AG09319 (cell line): ENCODE measurements at regions not wholly inside any gene's neighbourhood (a gene's known extent, or its start where the extent isn't known, plus 50 kb on each side); places are given as distances from the start of the nearest gene placed in this dataset.

Source experiments
- DNase-seq: peaks from one replicate; pipeline ENCODE4 v3.0.0-alpha.2; 2010; ENCODE audit warnings: low read depth; ENCODE audit errors: extremely low read depth
- TF ChIP-seq, protein P1 (sequence below): IDR thresholded peaks from 2 replicates; pipeline ENCODE4 v1.5.1; 2011; ENCODE audit warnings: low read depth, mild to moderate bottlenecking, inconsistent platforms, low read length, moderate library complexity

DNA sequence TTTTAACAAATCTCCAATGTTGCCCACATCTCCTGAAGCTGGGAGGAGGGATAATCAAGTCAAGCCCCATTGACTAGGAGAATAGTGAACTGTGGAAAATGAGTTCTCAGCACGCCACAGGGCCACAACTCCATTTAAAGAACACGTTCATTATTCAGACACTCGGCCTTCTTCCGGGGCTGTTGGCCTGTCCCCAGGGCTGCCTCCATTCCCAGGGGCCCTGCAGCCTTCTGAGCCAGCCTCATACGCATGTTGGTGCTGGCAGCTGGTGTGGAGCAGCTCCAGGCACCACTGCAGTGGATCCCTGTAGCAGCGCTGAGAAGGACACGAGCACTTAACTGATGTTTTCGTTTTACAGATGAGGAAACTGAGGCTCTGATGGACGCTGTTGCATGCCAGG is 87.5 kb upstream of the RCN1 start:
- TF ChIP-seq, protein P1, sequence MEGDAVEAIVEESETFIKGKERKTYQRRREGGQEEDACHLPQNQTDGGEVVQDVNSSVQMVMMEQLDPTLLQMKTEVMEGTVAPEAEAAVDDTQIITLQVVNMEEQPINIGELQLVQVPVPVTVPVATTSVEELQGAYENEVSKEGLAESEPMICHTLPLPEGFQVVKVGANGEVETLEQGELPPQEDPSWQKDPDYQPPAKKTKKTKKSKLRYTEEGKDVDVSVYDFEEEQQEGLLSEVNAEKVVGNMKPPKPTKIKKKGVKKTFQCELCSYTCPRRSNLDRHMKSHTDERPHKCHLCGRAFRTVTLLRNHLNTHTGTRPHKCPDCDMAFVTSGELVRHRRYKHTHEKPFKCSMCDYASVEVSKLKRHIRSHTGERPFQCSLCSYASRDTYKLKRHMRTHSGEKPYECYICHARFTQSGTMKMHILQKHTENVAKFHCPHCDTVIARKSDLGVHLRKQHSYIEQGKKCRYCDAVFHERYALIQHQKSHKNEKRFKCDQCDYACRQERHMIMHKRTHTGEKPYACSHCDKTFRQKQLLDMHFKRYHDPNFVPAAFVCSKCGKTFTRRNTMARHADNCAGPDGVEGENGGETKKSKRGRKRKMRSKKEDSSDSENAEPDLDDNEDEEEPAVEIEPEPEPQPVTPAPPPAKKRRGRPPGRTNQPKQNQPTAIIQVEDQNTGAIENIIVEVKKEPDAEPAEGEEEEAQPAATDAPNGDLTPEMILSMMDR, result no peak
- DNase-seq, result no peak

DNA sequence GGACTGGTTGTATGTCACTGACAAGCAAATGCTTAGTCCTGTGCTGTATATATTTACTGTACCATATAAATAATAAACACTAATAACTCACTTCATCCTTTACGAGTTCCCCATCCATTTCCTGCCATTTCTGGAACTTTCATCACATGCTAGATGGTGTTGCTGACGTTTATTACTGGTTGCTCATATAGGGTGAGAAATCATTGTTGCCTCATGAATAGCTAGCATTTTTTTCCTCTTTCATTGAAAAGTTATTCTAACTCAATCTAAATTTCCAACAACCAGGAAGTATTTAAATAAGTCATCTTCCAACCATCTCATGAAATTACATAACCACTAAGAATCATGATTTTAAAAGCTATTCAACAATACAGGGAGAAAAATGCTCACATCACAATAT is 88.6 kb upstream of the RCN1 start:
- DNase-seq, result no peak
- TF ChIP-seq, protein P1, result no peak

DNA sequence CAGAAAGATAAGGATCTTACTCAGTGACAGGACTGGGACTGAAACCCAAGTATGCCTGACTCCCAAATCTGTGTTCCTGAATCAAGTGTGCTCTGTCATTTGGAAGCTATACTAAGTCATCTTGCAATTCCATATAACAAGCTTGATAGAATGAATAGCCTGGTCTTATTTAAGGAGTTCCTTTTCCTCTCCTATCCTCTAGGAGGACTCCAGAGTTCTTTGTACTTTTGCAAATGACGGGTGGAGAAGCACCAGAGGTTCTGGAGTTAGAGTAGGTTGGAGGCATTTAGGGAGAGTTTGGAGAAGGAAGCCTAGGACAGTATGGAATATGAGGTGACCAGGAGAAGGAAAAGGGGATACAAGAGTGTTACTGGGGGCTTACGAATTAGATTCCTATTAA is 92.9 kb upstream of the RCN1 start:
- no peak for DNase-seq
- TF ChIP-seq, protein P1, result no peak

DNA sequence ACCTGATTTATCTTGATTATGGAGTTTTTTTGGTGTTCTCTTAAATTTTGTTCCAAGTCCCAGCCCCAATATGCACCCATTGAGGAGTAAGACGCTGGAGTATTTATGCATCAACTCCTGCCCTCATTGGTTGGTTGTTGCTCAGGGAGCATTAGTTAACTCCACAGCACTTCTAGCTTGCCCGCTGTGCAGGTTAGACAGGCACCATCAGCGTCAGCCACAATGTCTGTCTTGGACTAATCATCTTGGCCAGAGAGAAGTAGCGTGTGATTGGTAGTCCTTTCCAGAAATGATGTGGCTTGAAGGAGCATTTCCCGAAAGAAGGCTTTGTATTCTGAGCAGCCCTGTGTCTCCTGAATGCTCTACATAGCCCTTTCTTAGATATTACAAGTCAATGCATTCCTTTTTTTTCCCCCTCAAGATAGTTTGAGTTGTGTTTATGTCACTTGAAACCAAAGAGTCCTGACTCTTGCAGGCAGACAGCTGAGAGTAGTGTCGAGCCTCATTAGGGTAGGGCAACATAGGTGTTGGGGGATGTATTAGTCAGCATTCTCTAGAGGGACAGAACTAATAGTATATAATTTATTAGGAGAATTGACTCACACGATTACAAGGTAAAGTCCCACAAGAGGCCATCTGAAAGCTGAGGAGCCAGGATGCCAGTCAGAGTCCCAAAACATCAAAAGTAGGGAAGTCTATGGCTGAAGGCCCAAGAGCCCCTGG is 94.6 kb upstream of the RCN1 start:
- TF ChIP-seq, protein P1, result no peak
- DNase-seq, result no peak

DNA sequence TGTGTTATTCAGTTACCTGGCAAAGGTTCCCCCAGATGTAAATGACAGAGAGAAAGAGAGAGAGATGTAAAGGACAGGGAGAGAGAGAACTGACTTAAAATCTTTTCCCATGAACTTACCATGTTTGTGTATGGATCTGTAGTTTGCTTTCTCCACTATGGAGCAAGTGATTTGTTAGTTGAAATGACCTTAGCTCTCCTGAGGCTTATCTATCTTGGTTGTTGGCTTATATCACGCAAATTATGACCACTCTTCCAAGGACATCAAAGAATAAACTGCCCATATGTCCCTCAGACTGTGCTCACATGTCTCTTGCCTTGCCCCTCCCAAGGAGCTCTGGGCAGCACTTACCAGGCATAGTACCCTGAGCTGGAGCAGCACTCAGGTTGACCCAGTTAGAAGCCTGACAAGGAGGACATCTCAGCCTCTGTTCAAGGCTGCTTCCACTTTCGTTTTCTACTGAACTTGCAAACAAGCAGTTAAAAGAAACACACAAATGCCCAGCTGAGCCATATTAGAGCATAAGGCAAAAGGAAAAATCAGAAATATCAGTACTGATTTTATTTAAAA is 95.3 kb upstream of the RCN1 start:
- DNase-seq, result peak; percentile 4
- TF ChIP-seq, protein P1, result no peak

- DNase-seq, result no peak
- TF ChIP-seq, protein P1, result no peak
Measured at GRCh38 chr11:31995032-31995431, 95.8 kb upstream of the RCN1 start.

GRCh38 chr11:31987118-31988005 is 103.5 kb upstream of the RCN1 start:
- no peak for DNase-seq
- TF ChIP-seq, protein P1, result no peak
